Mesenchymal stem cell (in vitro differentiated cells and primary cell): ENCODE measurements at regions not wholly inside any gene's neighbourhood (a gene's known extent, or its start where the extent isn't known, plus 50 kb on each side); places are given as distances from the start of the nearest gene placed in this dataset.
"Not testable (repeated sequence)": the region's sequence is repeated elsewhere in the genome, so short reads cannot be mapped to it uniquely, and the experiment has no call there.

Source experiments
- DNase-seq: peaks from one replicate; pipeline ENCODE4 v3.0.0-alpha.2; 2013
- H2AFZ ChIP-seq: one replicate; pipeline ENCODE4 v1.6.1; 2013; ENCODE audit warnings: low read depth, mild to moderate bottlenecking, control low read depth, inconsistent platforms, low read length, moderate library complexity
- H2AK5ac ChIP-seq: 2 replicates; pipeline ENCODE4 v1.6.1; 2013; ENCODE audit warnings: low read length, moderate library complexity, mild to moderate bottlenecking, inconsistent platforms; ENCODE audit not compliant: severe bottlenecking
- H2BK120ac ChIP-seq: one replicate; pipeline ENCODE4 v1.6.1; 2013; ENCODE audit warnings: low read depth, mild to moderate bottlenecking, inconsistent platforms, low read length, moderate library complexity
- H2BK12ac ChIP-seq, 2 experiments: one replicate each; pipeline ENCODE4 v1.6.1; 2013; ENCODE audit warnings: inconsistent platforms in 2 of 2, low read length in 2 of 2, mild to moderate bottlenecking in 2 of 2, moderate library complexity in 2 of 2, control low read depth in 1 of 2
- H2BK15ac ChIP-seq: one replicate; pipeline ENCODE4 v1.6.1; 2013; ENCODE audit warnings: mild to moderate bottlenecking, low read depth, inconsistent platforms; ENCODE audit not compliant: poor library complexity, severe bottlenecking
- H2BK5ac ChIP-seq: 2 replicates; pipeline ENCODE4 v1.6.1; 2013; ENCODE audit warnings: low read depth, mild to moderate bottlenecking, low read length, control low read depth, inconsistent platforms; ENCODE audit not compliant: poor library complexity, severe bottlenecking
- H3K14ac ChIP-seq, 2 experiments: one replicate each; pipeline ENCODE4 v1.6.1; 2013; ENCODE audit warnings: inconsistent platforms in 2 of 2, low read length in 2 of 2, control low read depth in 1 of 2, mild to moderate bottlenecking in 1 of 2, moderate library complexity in 1 of 2
- H3K18ac ChIP-seq, 2 experiments: one replicate each; pipeline ENCODE4 v1.6.1; 2013; ENCODE audit warnings: inconsistent platforms in 2 of 2, low read length in 2 of 2, control low read depth in 1 of 2, low read depth in 1 of 2, mild to moderate bottlenecking in 1 of 2
- H3K23ac ChIP-seq, 2 experiments: one replicate each; pipeline ENCODE4 v1.6.1; 2013; ENCODE audit warnings: inconsistent platforms in 2 of 2, low read length in 2 of 2, mild to moderate bottlenecking in 2 of 2, moderate library complexity in 2 of 2, control low read depth in 1 of 2
- H3K27ac ChIP-seq: 2 replicates; pipeline ENCODE4 v1.5.1; 2013; ENCODE audit warnings: mild to moderate bottlenecking, moderate library complexity, low read length, control low read depth, inconsistent platforms; ENCODE audit not compliant: poor library complexity, severe bottlenecking
- H3K27me3 ChIP-seq, 2 experiments: 2 replicates each; pipeline versions ENCODE4 v1.6.1 to v1.7.0; 2013; ENCODE audit warnings: low read length in 2 of 2, mild to moderate bottlenecking in 2 of 2, moderate library complexity in 2 of 2, control low read depth in 1 of 2, inconsistent platforms in 1 of 2; ENCODE audit not compliant: control insufficient read depth in 1 of 2, insufficient read depth in 1 of 2
- H3K36me3 ChIP-seq, 2 experiments: 2 replicates each; pipeline versions ENCODE4 v1.6.1 to v1.7.0; 2013; ENCODE audit warnings: low read length in 2 of 2, control low read depth in 1 of 2, inconsistent platforms in 1 of 2, low read depth in 1 of 2, mild to moderate bottlenecking in 1 of 2; ENCODE audit not compliant: insufficient read depth in 2 of 2, control insufficient read depth in 1 of 2
- H3K4ac ChIP-seq, 2 experiments: one replicate each; pipeline ENCODE4 v1.6.1; 2013; ENCODE audit warnings: inconsistent platforms in 2 of 2, low read length in 2 of 2, mild to moderate bottlenecking in 2 of 2, moderate library complexity in 2 of 2, control low read depth in 1 of 2, low read depth in 1 of 2
- H3K4me1 ChIP-seq: 2 replicates; pipeline ENCODE4 v1.6.1; 2013; ENCODE audit warnings: low read depth, low read length, control low read depth; ENCODE audit not compliant: control insufficient read depth, insufficient read depth
- H3K4me2 ChIP-seq: 2 replicates; pipeline ENCODE4 v1.6.1; 2013; ENCODE audit warnings: low read length, mild to moderate bottlenecking, inconsistent platforms; ENCODE audit not compliant: poor library complexity, severe bottlenecking
- H3K4me3 ChIP-seq, 2 experiments: 2 replicates each; pipeline versions ENCODE4 v1.5.1 to v1.7.0; 2013; ENCODE audit warnings: low read length in 2 of 2, mild to moderate bottlenecking in 2 of 2, control low read depth in 1 of 2, low read depth in 1 of 2; ENCODE audit not compliant: insufficient read depth in 1 of 2
- H3K79me1 ChIP-seq: replicated peaks from 2 replicates; pipeline ENCODE4 v1.6.1; 2013; ENCODE audit warnings: mild to moderate bottlenecking, control low read depth, low read length, inconsistent platforms; ENCODE audit not compliant: poor library complexity, severe bottlenecking
- H3K9ac ChIP-seq: 2 replicates; pipeline ENCODE4 v1.7.0; 2013; ENCODE audit warnings: mild to moderate bottlenecking, low read length, moderate library complexity
- H3K9me3 ChIP-seq: 2 replicates; pipeline ENCODE4 v1.7.0; 2013; ENCODE audit warnings: mild to moderate bottlenecking, low read length; ENCODE audit not compliant: control insufficient read depth
- H4K8ac ChIP-seq: one replicate; pipeline ENCODE4 v1.6.1; 2013; ENCODE audit warnings: inconsistent platforms, mild to moderate bottlenecking, low read length, moderate library complexity
- H4K91ac ChIP-seq: one replicate; pipeline ENCODE4 v1.6.1; 2013; ENCODE audit warnings: mild to moderate bottlenecking, low read length, inconsistent platforms
- WGBS: methylation state at CpG from one replicate; pipeline ENCODE4 v1.1.7; 2013; ENCODE audit warnings: mixed read lengths; 5-methylcytosine and 5-hydroxymethylcytosine counted together

DNA sequence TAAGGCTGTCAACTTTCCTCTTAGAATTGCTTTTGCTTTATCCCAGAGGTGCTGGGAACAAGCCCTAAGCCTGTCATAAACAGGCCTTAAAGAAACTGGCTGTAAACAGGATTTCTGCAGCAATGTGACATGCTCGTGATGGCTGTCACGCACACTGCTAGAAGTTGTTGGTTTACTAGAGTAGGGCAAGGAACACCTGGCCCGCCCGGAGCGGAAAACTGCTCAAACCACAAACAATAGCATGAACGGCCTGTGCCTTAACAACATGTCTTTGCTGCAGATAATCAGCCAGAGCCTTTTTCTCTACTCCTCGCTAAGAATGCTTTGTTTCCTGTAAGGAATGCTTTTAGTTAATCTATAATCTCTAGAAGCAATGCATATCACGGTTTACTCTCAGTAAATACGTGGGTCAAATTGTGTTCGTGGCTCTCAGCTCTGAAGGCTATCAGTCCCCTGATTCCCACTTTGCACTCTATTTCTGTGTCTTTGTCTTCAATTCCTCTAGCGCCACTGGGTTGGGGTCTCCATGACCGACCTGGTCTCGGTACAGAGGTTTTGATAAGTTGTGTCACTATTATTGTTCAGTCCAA is 318.3 kb downstream of the GLUD2 start:
- no peak overlapping the region for H3K4me2 ChIP-seq
- H2BK5ac ChIP-seq = no peak overlapping the region
- no peaks in the 10 kb centered on the region for H3K36me3 ChIP-seq
- H2BK12ac ChIP-seq = no peak overlapping the region
- H3K9ac ChIP-seq = no peak overlapping the region
- H2AK5ac ChIP-seq = no peak overlapping the region
- H3K79me1 ChIP-seq = no peaks in the 10 kb centered on the region
- H2AFZ ChIP-seq = no peak overlapping the region
- H3K9me3 ChIP-seq = no peaks in the 10 kb centered on the region
- H3K27me3 ChIP-seq = no peaks in the 10 kb centered on the region
- no peak overlapping the region for H3K14ac ChIP-seq
- no peak overlapping the region for H2BK15ac ChIP-seq
- no peak overlapping the region for H2BK120ac ChIP-seq
- no peak overlapping the region for H3K4ac ChIP-seq
- H3K18ac ChIP-seq = no peak overlapping the region
- no peaks in the 10 kb centered on the region for H3K4me1 ChIP-seq
- no peak overlapping the region for H4K8ac ChIP-seq
- H3K4me3 ChIP-seq = no peak overlapping the region
- DNase-seq = no peak
- H3K23ac ChIP-seq = no peak overlapping the region
- 29% methylated on average over 4 of the region's 13 CpGs for WGBS
- H3K27ac ChIP-seq = no peak overlapping the region
- no peak overlapping the region for H4K91ac ChIP-seq

DNA sequence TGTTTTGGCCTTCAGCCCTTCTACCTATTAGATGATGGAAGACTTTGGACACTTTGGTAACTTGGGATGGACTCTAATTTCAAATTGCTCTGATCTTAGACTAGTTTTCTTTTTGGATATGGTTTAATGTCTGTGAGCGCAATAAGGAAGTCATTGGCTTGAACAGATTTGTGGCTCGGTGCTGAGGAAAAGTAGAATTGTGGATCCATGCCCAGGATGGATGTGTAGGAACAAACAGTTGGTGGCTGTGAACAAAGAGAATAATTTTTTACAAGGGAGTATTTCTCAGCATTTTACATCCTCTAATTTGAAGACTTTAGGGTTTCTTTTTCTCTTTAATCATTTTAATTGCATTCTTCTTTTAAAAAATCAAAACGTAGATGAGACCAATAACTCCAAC is 327.1 kb downstream of the GLUD2 start:
- no peaks in the 10 kb centered on the region for H3K9me3 ChIP-seq
- H2AFZ ChIP-seq = no peak overlapping the region
- H4K8ac ChIP-seq = no peak overlapping the region
- H3K36me3 ChIP-seq = no peaks in the 10 kb centered on the region
- no peak overlapping the region for H2BK5ac ChIP-seq
- no peak for DNase-seq
- H3K18ac ChIP-seq = no peak overlapping the region
- H2BK15ac ChIP-seq = no peak overlapping the region
- no peak overlapping the region for H2AK5ac ChIP-seq
- H3K4me2 ChIP-seq = no peak overlapping the region
- H3K23ac ChIP-seq = no peak overlapping the region
- H3K79me1 ChIP-seq = no peaks in the 10 kb centered on the region
- WGBS = 59% methylated on average over 2 of the region's 3 CpGs
- H4K91ac ChIP-seq = no peak overlapping the region
- no peak overlapping the region for H3K27ac ChIP-seq
- H3K4me1 ChIP-seq = no peaks in the 10 kb centered on the region
- H3K4me3 ChIP-seq = no peak overlapping the region
- no peaks in the 10 kb centered on the region for H3K27me3 ChIP-seq
- no peak overlapping the region for H2BK120ac ChIP-seq
- no peak overlapping the region for H3K9ac ChIP-seq
- H3K14ac ChIP-seq = no peak overlapping the region
- no peak overlapping the region for H2BK12ac ChIP-seq
- H3K4ac ChIP-seq = no peak overlapping the region

DNA sequence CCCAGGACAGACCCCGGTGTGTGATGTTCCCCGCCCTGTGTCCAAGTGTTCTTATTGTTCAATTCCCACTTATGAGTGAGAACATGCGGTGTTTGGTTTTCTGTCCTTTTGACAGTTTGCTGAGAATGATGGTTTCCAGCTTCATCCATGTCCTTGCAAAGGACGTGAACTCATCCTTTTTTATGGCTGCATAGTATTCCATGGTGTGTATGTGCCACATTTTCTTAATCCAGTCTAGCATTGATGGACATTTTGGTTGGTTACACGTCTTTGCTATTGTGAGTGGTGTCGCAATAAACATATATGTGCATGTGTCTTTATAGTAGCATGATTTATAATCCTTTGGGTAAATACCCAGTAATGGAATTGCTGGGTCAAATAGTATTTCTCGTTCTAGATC is 334.5 kb downstream of the GLUD2 start:
- H3K4me3 ChIP-seq, H2BK5ac ChIP-seq, H4K8ac ChIP-seq, H3K9me3 ChIP-seq, H2AFZ ChIP-seq, H2BK12ac ChIP-seq, H3K14ac ChIP-seq, H3K36me3 ChIP-seq, H2BK15ac ChIP-seq, H4K91ac ChIP-seq, H3K9ac ChIP-seq, H3K27ac ChIP-seq, H2BK120ac ChIP-seq, H2AK5ac ChIP-seq, H3K79me1 ChIP-seq, H3K27me3 ChIP-seq, H3K23ac ChIP-seq, H3K4me2 ChIP-seq, DNase-seq, H3K4me1 ChIP-seq, H3K4ac ChIP-seq, H3K18ac ChIP-seq: not testable (repeated sequence)
- WGBS = 62% methylated on average over 5 of the region's 7 CpGs

DNA sequence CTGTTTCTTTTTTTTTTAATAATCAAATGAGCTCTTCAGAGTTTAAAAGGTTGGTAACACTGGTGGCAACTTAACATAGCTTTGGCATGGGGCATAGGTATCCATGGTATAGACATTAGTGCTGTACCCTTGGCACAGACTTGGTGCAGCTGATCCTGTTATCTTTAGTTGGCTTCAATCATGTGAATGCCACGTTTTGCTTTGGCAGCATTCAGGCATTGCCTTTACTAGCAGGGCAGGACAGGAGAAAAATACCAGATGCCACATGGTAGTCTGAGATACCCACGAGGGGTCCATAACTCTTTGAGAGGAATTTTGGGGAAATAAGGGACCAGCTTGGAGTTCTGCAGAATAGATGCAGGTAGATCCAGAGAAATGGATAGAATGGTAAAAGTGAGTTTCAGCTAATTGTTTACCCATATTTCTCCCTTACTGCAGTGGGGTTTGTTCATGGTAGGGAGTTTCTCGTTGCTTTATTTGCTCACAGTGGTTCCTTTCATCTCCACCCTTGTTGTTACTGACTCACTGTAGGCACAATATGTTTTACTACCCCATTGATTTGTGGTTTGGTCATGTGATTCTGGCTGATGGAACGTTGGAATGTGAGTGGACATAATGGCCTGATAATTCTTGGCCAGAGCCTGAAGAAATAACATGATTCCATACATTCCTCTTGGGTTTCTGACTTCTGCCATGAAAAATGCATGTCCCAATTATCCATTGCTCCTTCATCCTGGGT is 342.7 kb downstream of the GLUD2 start:
- H3K4me1 ChIP-seq = no peaks in the 10 kb centered on the region
- H3K79me1 ChIP-seq = no peaks in the 10 kb centered on the region
- H3K4me3 ChIP-seq = no peak overlapping the region
- H3K36me3 ChIP-seq = no peaks in the 10 kb centered on the region
- no peak overlapping the region for H3K4me2 ChIP-seq
- H3K27ac ChIP-seq = no peak overlapping the region
- H3K4ac ChIP-seq = no peak overlapping the region
- H3K23ac ChIP-seq = no peak overlapping the region
- H2BK5ac ChIP-seq = no peak overlapping the region
- H4K91ac ChIP-seq = no peak overlapping the region
- no peak overlapping the region for H3K18ac ChIP-seq
- H3K27me3 ChIP-seq = no peaks in the 10 kb centered on the region
- no peak overlapping the region for H2BK15ac ChIP-seq
- no peak for DNase-seq
- no peak overlapping the region for H2BK12ac ChIP-seq
- H4K8ac ChIP-seq = no peak overlapping the region
- H2AK5ac ChIP-seq = no peak overlapping the region
- no peak overlapping the region for H2BK120ac ChIP-seq
- H3K9me3 ChIP-seq = no peaks in the 10 kb centered on the region
- no peak overlapping the region for H3K9ac ChIP-seq
- WGBS = 32% methylated on average over 2 of the region's 4 CpGs
- no peak overlapping the region for H3K14ac ChIP-seq
- H2AFZ ChIP-seq = no peak overlapping the region
